ENCODE measurements at regions not wholly inside any gene's neighbourhood (a gene's known extent, or its start where the extent isn't known, plus 50 kb on each side); places are given as distances from the start of the nearest gene placed in this dataset.

GRCh38 chr16:62967163-62967562, 930.9 kb upstream of the CDH8 start:
- Histone ChIP-seq H3K36me3 (ENCODE audit: control insufficient read depth, low read length) (no peaks in the 10 kb centered on the region), H3K4me3 (ENCODE audit: low read length) (no peak overlapping the region), H3K4me2 (ENCODE audit: low read length) (no peak overlapping the region), H3F3A (ENCODE audit: control insufficient read depth, insufficient read depth) (no peaks in the 10 kb centered on the region), H3K4me1 (ENCODE audit: control insufficient read depth, low read length) (no peaks in the 10 kb centered on the region), H3K27me3 (ENCODE audit: control insufficient read depth, low read length) (no peaks in the 10 kb centered on the region), H3K9me2 (replicated peaks; ENCODE audit: control insufficient read depth, low read length) (no peaks in the 10 kb centered on the region), H3K27ac (ENCODE audit: low read depth, low read length) (no peak overlapping the region), H4K20me1 (ENCODE audit: control insufficient read depth, insufficient read depth, low read depth, low read length) (no peaks in the 10 kb centered on the region), H3K79me2 (ENCODE audit: control insufficient read depth, low read length) (no peaks in the 10 kb centered on the region), H3K9me3 (ENCODE audit: control insufficient read depth, insufficient read depth, low read length) (no peaks in the 10 kb centered on the region)
- no peak for TF ChIP-seq EZH2phosphoT487 (IDR thresholded peaks at IDR 0.05; ENCODE audit: borderline replicate concordance, low read length)
- no peak for TF ChIP-seq CTCF (IDR thresholded peaks at IDR 0.05; ENCODE audit: low read depth, low read length, poor library complexity, severe bottlenecking)

DNA sequence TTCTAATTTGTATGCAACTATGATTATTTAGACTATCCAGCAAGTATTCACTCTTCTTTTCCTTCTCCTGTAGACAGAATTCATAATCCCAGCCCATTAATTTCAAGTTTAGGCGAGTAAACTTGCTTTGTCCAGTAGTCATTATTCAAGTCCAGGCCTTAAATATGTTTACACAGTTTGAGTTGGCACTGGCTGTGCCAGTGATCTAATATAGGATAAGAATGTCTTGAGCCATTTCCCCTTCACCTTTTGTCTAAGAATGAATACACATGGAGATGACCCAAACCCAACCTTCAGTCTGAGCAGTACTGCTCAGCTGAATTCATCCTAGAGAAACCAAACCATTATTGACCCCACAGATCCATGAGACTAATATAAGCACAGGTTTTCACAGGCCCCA, 930.4 kb upstream of the CDH8 start:
- H3K79me2 ChIP-seq (ENCODE audit: control insufficient read depth, low read length): no peaks in the 10 kb centered on the region
- no peaks in the 10 kb centered on the region for H4K20me1 ChIP-seq (ENCODE audit: control insufficient read depth, insufficient read depth, low read depth, low read length)
- H3K4me3 ChIP-seq (ENCODE audit: low read length): no peak overlapping the region
- no peak for TF ChIP-seq EZH2phosphoT487 (IDR thresholded peaks at IDR 0.05; ENCODE audit: borderline replicate concordance, low read length)
- no peaks in the 10 kb centered on the region for H3K9me3 ChIP-seq (ENCODE audit: control insufficient read depth, insufficient read depth, low read length)
- no peaks in the 10 kb centered on the region for H3K4me1 ChIP-seq (ENCODE audit: control insufficient read depth, low read length)
- no peaks in the 10 kb centered on the region for H3K27me3 ChIP-seq (ENCODE audit: control insufficient read depth, low read length)
- H3K27ac ChIP-seq (ENCODE audit: low read depth, low read length): no peak overlapping the region
- H3K9me2 ChIP-seq (replicated peaks; ENCODE audit: control insufficient read depth, low read length): no peaks in the 10 kb centered on the region
- no peaks in the 10 kb centered on the region for H3F3A ChIP-seq (ENCODE audit: control insufficient read depth, insufficient read depth)
- H3K36me3 ChIP-seq (ENCODE audit: control insufficient read depth, low read length): no peaks in the 10 kb centered on the region
- no peak overlapping the region for H3K4me2 ChIP-seq (ENCODE audit: low read length)

GRCh38 chr16:62965831-62966230, 929.6 kb upstream of the CDH8 start:
- H3K27me3 ChIP-seq (ENCODE audit: control insufficient read depth, low read length): no peaks in the 10 kb centered on the region
- H3K4me2 ChIP-seq (ENCODE audit: low read length): no peak overlapping the region
- no peaks in the 10 kb centered on the region for H4K20me1 ChIP-seq (ENCODE audit: control insufficient read depth, insufficient read depth, low read depth, low read length)
- H3K4me1 ChIP-seq (ENCODE audit: control insufficient read depth, low read length): no peaks in the 10 kb centered on the region
- TF ChIP-seq EZH2phosphoT487 (IDR thresholded peaks at IDR 0.05; ENCODE audit: borderline replicate concordance, low read length) (no peak), CTCF (IDR thresholded peaks at IDR 0.05; ENCODE audit: low read depth, low read length, poor library complexity, severe bottlenecking) (no peak)
- no peak overlapping the region for H3K4me3 ChIP-seq (ENCODE audit: low read length)
- no peaks in the 10 kb centered on the region for H3F3A ChIP-seq (ENCODE audit: control insufficient read depth, insufficient read depth)
- H3K79me2 ChIP-seq (ENCODE audit: control insufficient read depth, low read length): no peaks in the 10 kb centered on the region
- no peaks in the 10 kb centered on the region for H3K36me3 ChIP-seq (ENCODE audit: control insufficient read depth, low read length)
- H3K27ac ChIP-seq (ENCODE audit: low read depth, low read length): no peak overlapping the region
- no peaks in the 10 kb centered on the region for H3K9me2 ChIP-seq (replicated peaks; ENCODE audit: control insufficient read depth, low read length)
- H3K9me3 ChIP-seq (ENCODE audit: control insufficient read depth, insufficient read depth, low read length): no peaks in the 10 kb centered on the region

- no peak overlapping the region for H3K4me3 ChIP-seq (ENCODE audit: low read length)
- no peaks in the 10 kb centered on the region for H3K9me3 ChIP-seq (ENCODE audit: control insufficient read depth, insufficient read depth, low read length)
- TF ChIP-seq CTCF (IDR thresholded peaks at IDR 0.05; ENCODE audit: low read depth, low read length, poor library complexity, severe bottlenecking) (no peak), EZH2phosphoT487 (IDR thresholded peaks at IDR 0.05; ENCODE audit: borderline replicate concordance, low read length) (no peak)
- no peaks in the 10 kb centered on the region for H3F3A ChIP-seq (ENCODE audit: control insufficient read depth, insufficient read depth)
- no peak overlapping the region for H3K27ac ChIP-seq (ENCODE audit: low read depth, low read length)
- H3K36me3 ChIP-seq (ENCODE audit: control insufficient read depth, low read length): no peaks in the 10 kb centered on the region
- H3K79me2 ChIP-seq (ENCODE audit: control insufficient read depth, low read length): no peaks in the 10 kb centered on the region
- H3K4me1 ChIP-seq (ENCODE audit: control insufficient read depth, low read length): no peaks in the 10 kb centered on the region
- no peak overlapping the region for H3K4me2 ChIP-seq (ENCODE audit: low read length)
- no peaks in the 10 kb centered on the region for H3K27me3 ChIP-seq (ENCODE audit: control insufficient read depth, low read length)
- no peaks in the 10 kb centered on the region for H3K9me2 ChIP-seq (replicated peaks; ENCODE audit: control insufficient read depth, low read length)
- no peaks in the 10 kb centered on the region for H4K20me1 ChIP-seq (ENCODE audit: control insufficient read depth, insufficient read depth, low read depth, low read length)
Measured at GRCh38 chr16:62963846-62964245, 927.6 kb upstream of the CDH8 start.

Data from DOHH2 (cell line).